Osteoblast (primary cell): ENCODE measurements at regions not wholly inside any gene's neighbourhood (a gene's known extent, or its start where the extent isn't known, plus 50 kb on each side); places are given as distances from the start of the nearest gene placed in this dataset.

ENCODE experiments used
- DNase-seq: peaks from one replicate; pipeline ENCODE4 v3.0.0; 2011; ENCODE audit warnings: low spot score, mixed read lengths; ENCODE audit not compliant: insufficient read length; ENCODE audit errors: missing footprints
- H2AFZ ChIP-seq: 2 replicates; pipeline ENCODE4 v1.6.0; 2011; ENCODE audit warnings: mild to moderate bottlenecking, low read length
- H3K27ac ChIP-seq: 2 replicates; pipeline ENCODE4 v1.5.1; 2011; ENCODE audit warnings: mild to moderate bottlenecking, low read depth, low read length, moderate library complexity
- H3K27me3 ChIP-seq: 2 replicates; pipeline ENCODE4 v1.6.0; 2012; ENCODE audit warnings: mild to moderate bottlenecking, control low read depth, inconsistent platforms, low read length, moderate library complexity; ENCODE audit not compliant: insufficient read depth
- H3K36me3 ChIP-seq: 2 replicates; pipeline ENCODE4 v1.5.1; 2011; ENCODE audit warnings: mild to moderate bottlenecking, low read length, control low read depth, moderate library complexity; ENCODE audit not compliant: insufficient read depth
- H3K4me1 ChIP-seq: 2 replicates; pipeline ENCODE4 v1.5.1; 2011; ENCODE audit warnings: mild to moderate bottlenecking, low read length, control low read depth, moderate library complexity; ENCODE audit not compliant: insufficient read depth
- H3K4me2 ChIP-seq: 2 replicates; pipeline ENCODE4 v1.6.0; 2011; ENCODE audit warnings: mild to moderate bottlenecking, low read length; ENCODE audit not compliant: insufficient read depth
- H3K4me3 ChIP-seq: fragments of 200-600 bp; sonication (generic); 3 replicates; pipeline ENCODE4 v1.5.1; 2012; ENCODE audit warnings: mild to moderate bottlenecking, low read length, inconsistent platforms; ENCODE audit not compliant: insufficient read depth
- H3K79me2 ChIP-seq: 2 replicates; pipeline ENCODE4 v1.6.0; 2012; ENCODE audit warnings: mild to moderate bottlenecking, low read length, control low read depth, inconsistent platforms; ENCODE audit not compliant: insufficient read depth
- H3K9me3 ChIP-seq: 2 replicates; pipeline ENCODE4 v1.5.1; 2011; ENCODE audit warnings: low read depth, low read length, control low read depth
- H4K20me1 ChIP-seq: 2 replicates; pipeline ENCODE4 v1.6.0; 2012; ENCODE audit warnings: mild to moderate bottlenecking, low read length, control low read depth; ENCODE audit not compliant: insufficient read depth
- CTCF ChIP-seq: IDR thresholded peaks from 2 replicates; pipeline ENCODE4 v1.5.1; 2011; ENCODE audit warnings: mild to moderate bottlenecking, low read depth, low read length, moderate library complexity; ENCODE audit errors: extremely low read depth

GRCh38 chr2:52765735-52766134 lies 1001.9 kb upstream of the CHAC2 start:
- Histone ChIP-seq H3K4me1 (no peaks in the 10 kb centered on the region), H3K4me3 (no peak overlapping the region), H3K36me3 (no peaks in the 10 kb centered on the region), H3K27ac (no peak overlapping the region), H2AFZ (no peak overlapping the region), H3K4me2 (no peak overlapping the region), H3K79me2 (no peaks in the 10 kb centered on the region), H4K20me1 (no peaks in the 10 kb centered on the region), H3K9me3 (no peaks in the 10 kb centered on the region), H3K27me3 (no peaks in the 10 kb centered on the region)
- DNase-seq = no peak
- no peak for TF ChIP-seq CTCF

GRCh38 chr2:52749764-52750163 lies 1017.8 kb upstream of the CHAC2 start:
- H3K79me2 ChIP-seq = no peaks in the 10 kb centered on the region
- no peak overlapping the region for H3K27ac ChIP-seq
- H3K36me3 ChIP-seq = no peaks in the 10 kb centered on the region
- no peaks in the 10 kb centered on the region for H3K9me3 ChIP-seq
- no peaks in the 10 kb centered on the region for H3K27me3 ChIP-seq
- no peak overlapping the region for H3K4me2 ChIP-seq
- H2AFZ ChIP-seq = no peak overlapping the region
- no peak for TF ChIP-seq CTCF
- no peak for DNase-seq
- no peaks in the 10 kb centered on the region for H3K4me1 ChIP-seq
- H4K20me1 ChIP-seq = no peaks in the 10 kb centered on the region
- H3K4me3 ChIP-seq = no peak overlapping the region

- no peaks in the 10 kb centered on the region for H3K27me3 ChIP-seq
- H3K4me1 ChIP-seq = no peaks in the 10 kb centered on the region
- no peaks in the 10 kb centered on the region for H3K9me3 ChIP-seq
- no peak for TF ChIP-seq CTCF
- no peak overlapping the region for H2AFZ ChIP-seq
- no peaks in the 10 kb centered on the region for H3K36me3 ChIP-seq
- no peak overlapping the region for H3K4me3 ChIP-seq
- no peaks in the 10 kb centered on the region for H3K79me2 ChIP-seq
- H3K4me2 ChIP-seq = no peak overlapping the region
- no peak overlapping the region for H3K27ac ChIP-seq
- no peak for DNase-seq
- no peaks in the 10 kb centered on the region for H4K20me1 ChIP-seq
These were observed 1022.5 kb upstream of the CHAC2 start for GRCh38 chr2:52745144-52745543.

GRCh38 chr2:52732849-52733395 lies 1034.7 kb upstream of the CHAC2 start:
- no peak overlapping the region for H2AFZ ChIP-seq
- no peak overlapping the region for H3K4me2 ChIP-seq
- H3K36me3 ChIP-seq = no peaks in the 10 kb centered on the region
- no peak for TF ChIP-seq CTCF
- no peak for DNase-seq
- no peaks in the 10 kb centered on the region for H3K79me2 ChIP-seq
- H3K27ac ChIP-seq = no peak overlapping the region
- no peaks in the 10 kb centered on the region for H4K20me1 ChIP-seq
- H3K27me3 ChIP-seq = no peaks in the 10 kb centered on the region
- no peaks in the 10 kb centered on the region for H3K4me1 ChIP-seq
- no peak overlapping the region for H3K4me3 ChIP-seq
- H3K9me3 ChIP-seq = no peaks in the 10 kb centered on the region
